IMR-90 (cell line): ENCODE measurements at regions not wholly inside any gene's neighbourhood (a gene's known extent, or its start where the extent isn't known, plus 50 kb on each side); places are given as distances from the start of the nearest gene placed in this dataset.
A peak's percentile ranks its signal among the peaks of the same experiment; 100 is the strongest.

Source experiments
- ATAC-seq: fragments of 200-7000 bp; cut with Tn5 transposase; 2 replicates; pipeline ENCODE4 v1.9.1; 2020; ENCODE audit warnings: low read depth, mild to moderate bottlenecking, moderate library complexity
- BruUV-seq: library from RNA; stranded (reverse); fragments of 400-500 nt; replicated peaks from 2 replicates; lab custom pipeline; 2021; lab: Mats Ljungman, UMichigan
- CTCF ChIA-PET: fragments of 300-600 bp; formaldehyde crosslinking; extraction: SDS; loops from one replicate; lab custom pipeline; 2021; ENCODE audit warnings: antibody characterized with exemption; lab: Yijun Ruan, JAX
- POLR2A ChIA-PET: fragments of 300-600 bp; sonication (Branson Sonifier 250); formaldehyde crosslinking; loops from one replicate; lab custom pipeline; 2022; ENCODE audit warnings: antibody characterized with exemption; ENCODE audit not compliant: unreplicated experiment; lab: Charles Lee
- DNase-seq: peaks from one replicate; pipeline ENCODE4 v3.0.0; 2013
- H2AFZ ChIP-seq: replicated peaks from 2 replicates; pipeline ENCODE3; 2013; ENCODE audit warnings: low read length, mild to moderate bottlenecking; ENCODE audit not compliant: poor library complexity
- H2AK5ac ChIP-seq: 2 replicates; pipeline ENCODE4 v1.6.1; 2013; ENCODE audit warnings: low read depth, low read length, inconsistent platforms
- H2AK9ac ChIP-seq: replicated peaks from 2 replicates; pipeline ENCODE3; 2013; ENCODE audit warnings: mild to moderate bottlenecking, low read depth, low read length, moderate library complexity; ENCODE audit not compliant: poor library complexity
- H2BK120ac ChIP-seq: 2 replicates; pipeline ENCODE4 v1.6.1; 2013; ENCODE audit warnings: low read depth, low read length, inconsistent platforms
- H2BK15ac ChIP-seq: 3 replicates; pipeline ENCODE4 v1.6.1; 2013; ENCODE audit warnings: low read depth, low read length, inconsistent platforms
- H2BK20ac ChIP-seq: 2 replicates; pipeline ENCODE4 v1.6.1; 2013; ENCODE audit warnings: low read depth, mild to moderate bottlenecking, inconsistent platforms, low read length, moderate library complexity
- H2BK5ac ChIP-seq: 2 replicates; pipeline ENCODE4 v1.6.1; 2013; ENCODE audit warnings: mild to moderate bottlenecking, low read depth, low read length, inconsistent platforms; ENCODE audit not compliant: poor library complexity, severe bottlenecking
- H3K14ac ChIP-seq: replicated peaks from 2 replicates; pipeline ENCODE4 v1.6.1; 2013; ENCODE audit warnings: low read depth, low read length, inconsistent platforms
- H3K18ac ChIP-seq: 2 replicates; pipeline ENCODE4 v1.6.1; 2013; ENCODE audit warnings: low read depth, low read length, control low read depth
- H3K23ac ChIP-seq: 2 replicates; pipeline ENCODE4 v1.6.1; 2013; ENCODE audit warnings: low read depth, low read length, inconsistent platforms
- H3K27ac ChIP-seq: 2 replicates; pipeline ENCODE4 v1.5.1; 2013; ENCODE audit warnings: mild to moderate bottlenecking, control low read depth, low read length; ENCODE audit not compliant: insufficient read depth
- H3K27me3 ChIP-seq: 2 replicates; pipeline ENCODE4 v1.6.1; 2013; ENCODE audit warnings: low read length; ENCODE audit not compliant: control insufficient read depth, insufficient read depth
- H3K36me3 ChIP-seq: 2 replicates; pipeline ENCODE4 v1.6.1; 2013; ENCODE audit warnings: low read length, mixed read lengths; ENCODE audit not compliant: control insufficient read depth, insufficient read depth
- H3K4ac ChIP-seq: 2 replicates; pipeline ENCODE4 v1.6.1; 2013; ENCODE audit warnings: low read depth, low read length, inconsistent platforms
- H3K4me1 ChIP-seq: 2 replicates; pipeline ENCODE4 v1.6.1; 2013; ENCODE audit warnings: low read length, mixed read lengths; ENCODE audit not compliant: control insufficient read depth, insufficient read depth
- H3K4me2 ChIP-seq: 2 replicates; pipeline ENCODE4 v1.6.1; 2013; ENCODE audit warnings: low read depth, mild to moderate bottlenecking, control low read depth, low read length, moderate library complexity
- H3K4me3 ChIP-seq: 2 replicates; pipeline ENCODE4 v1.5.1; 2013; ENCODE audit warnings: low read depth, mild to moderate bottlenecking, control low read depth, low read length, moderate library complexity; ENCODE audit not compliant: insufficient read depth
- H3K56ac ChIP-seq: 2 replicates; pipeline ENCODE4 v1.6.1; 2013; ENCODE audit warnings: low read length, inconsistent platforms; ENCODE audit not compliant: insufficient read depth; ENCODE audit errors: extremely low read depth
- H3K79me1 ChIP-seq, 2 experiments: 2 replicates each; pipeline ENCODE4 v1.6.1; 2013; ENCODE audit warnings: low read length in 2 of 2, inconsistent platforms in 1 of 2, low read depth in 1 of 2
- H3K9ac ChIP-seq: 2 replicates; pipeline ENCODE4 v1.6.1; 2013; ENCODE audit warnings: low read depth, low read length, control low read depth
- H3K9me1 ChIP-seq: 2 replicates; pipeline ENCODE4 v1.6.1; 2013; ENCODE audit warnings: low read length, inconsistent platforms; ENCODE audit not compliant: insufficient read depth
- H3K9me3 ChIP-seq: 2 replicates; pipeline ENCODE4 v1.6.1; 2013; ENCODE audit warnings: low read length; ENCODE audit not compliant: control insufficient read depth, insufficient read depth
- H4K20me1 ChIP-seq: 2 replicates; pipeline ENCODE4 v1.6.1; 2013; ENCODE audit warnings: low read length, inconsistent platforms; ENCODE audit not compliant: insufficient read depth
- H4K5ac ChIP-seq: 2 replicates; pipeline ENCODE4 v1.6.1; 2013; ENCODE audit warnings: mild to moderate bottlenecking, low read depth, low read length, control low read depth
- H4K8ac ChIP-seq, 2 experiments: 2 replicates each; pipeline ENCODE4 v1.6.1; 2013; ENCODE audit warnings: low read depth in 2 of 2, low read length in 2 of 2, control low read depth in 1 of 2, inconsistent platforms in 1 of 2
- H4K91ac ChIP-seq: 2 replicates; pipeline ENCODE4 v1.6.1; 2013; ENCODE audit warnings: low read depth, low read length, inconsistent platforms; ENCODE audit not compliant: insufficient read depth
- BHLHE40 ChIP-seq: fragments of 150-350 bp; IDR thresholded peaks from 2 replicates; pipeline ENCODE4 v1.6.1; 2016; ENCODE audit warnings: mild to moderate bottlenecking, low read depth, low read length
- CEBPB ChIP-seq: IDR thresholded peaks from 2 replicates; pipeline ENCODE4 v1.6.1; 2012; ENCODE audit warnings: low read depth, low read length, improper control_type of control experiment
- CHD1 ChIP-seq: IDR thresholded peaks from 2 replicates; pipeline ENCODE4 v1.6.1; 2012; ENCODE audit warnings: low read depth, low read length, improper control_type of control experiment
- CTCF ChIP-seq: conservative IDR thresholded peaks from 2 replicates; pipeline ENCODE4 v1.5.1; 2012; ENCODE audit warnings: mild to moderate bottlenecking, low read depth, low read length, improper control_type of control experiment
- FOS ChIP-seq: fragments of 150-350 bp; IDR thresholded peaks from 2 replicates; pipeline ENCODE4 v1.6.1; 2016; ENCODE audit warnings: low read depth, low read length
- MAFK ChIP-seq: IDR thresholded peaks from 2 replicates; pipeline ENCODE4 v1.6.1; 2012; ENCODE audit warnings: low read depth, low read length, improper control_type of control experiment
- MAZ ChIP-seq: IDR thresholded peaks from 2 replicates; pipeline ENCODE4 v1.6.1; 2012; ENCODE audit warnings: low read depth, mild to moderate bottlenecking, low read length, improper control_type of control experiment, moderate library complexity, borderline replicate concordance
- MXI1 ChIP-seq: IDR thresholded peaks from 2 replicates; pipeline ENCODE4 v1.6.1; 2012; ENCODE audit warnings: low read depth, mild to moderate bottlenecking, low read length, moderate library complexity, borderline replicate concordance
- NFE2L2 ChIP-seq: fragments of 150-350 bp; IDR thresholded peaks from 2 replicates; pipeline ENCODE4 v1.6.1; 2016; ENCODE audit warnings: low read depth, mild to moderate bottlenecking, low read length
- POLR2A ChIP-seq: IDR thresholded peaks from 2 replicates; pipeline ENCODE4 v1.6.1; 2012; ENCODE audit warnings: mild to moderate bottlenecking, low read depth, low read length
- RAD21 ChIP-seq: IDR thresholded peaks from 2 replicates; pipeline ENCODE4 v1.6.1; 2012; ENCODE audit warnings: low read length, improper control_type of control experiment
- RCOR1 ChIP-seq: IDR thresholded peaks from 2 replicates; pipeline ENCODE4 v1.6.1; 2012; ENCODE audit warnings: mild to moderate bottlenecking, low read length, improper control_type of control experiment; ENCODE audit not compliant: insufficient replicate concordance
- RFX5 ChIP-seq: IDR thresholded peaks from 2 replicates; pipeline ENCODE4 v1.8.0; 2012; ENCODE audit warnings: low read depth, mild to moderate bottlenecking, low read length, moderate library complexity
- SMC3 ChIP-seq: fragments of 150-350 bp; IDR thresholded peaks from 2 replicates; pipeline ENCODE4 v1.6.1; 2016; ENCODE audit warnings: low read depth, mild to moderate bottlenecking, antibody characterized with exemption, low read length, moderate library complexity
- whole genome bisulfite sequencing, 2 experiments: methylation state at CpG; one replicate each; pipeline versions ENCODE4 v1.1.5 to v1.1.7; 2013; ENCODE audit warnings: missing lambda C conversion rate in 2 of 2; ENCODE audit not compliant: insufficient read length in 1 of 2; ENCODE audit errors: extremely low coverage in 2 of 2; 5-methylcytosine and 5-hydroxymethylcytosine counted together
- dilution Hi-C: fragments of 300-500 bp; cut with HindIII; formaldehyde crosslinking; loops from one replicate; pipeline ENCODE4 v1.14.3; 2018; ENCODE audit warnings: low sequenced_read_pairs; ENCODE audit not compliant: unreplicated experiment
- in situ Hi-C: fragments of 300-500 bp; cut with MboI; formaldehyde crosslinking; loops from 3 replicates; pipeline ENCODE4 v1.14.3; 2019; ENCODE audit warnings: low sequenced_read_pairs, inconsistent platforms, mixed read lengths
- intact Hi-C: fragments of 100-400 bp; cut with micrococcal nuclease; formaldehyde crosslinking; loops from 2 replicates; pipeline ENCODE4 v1.10.0; 2022
- TF ChIP-seq, protein P1 (sequence below): fragments of 150-350 bp; IDR thresholded peaks from 2 replicates; pipeline ENCODE4 v1.6.1; 2017; ENCODE audit warnings: mild to moderate bottlenecking, antibody characterized with exemption, low read length, low read depth
- TF ChIP-seq, protein P2 (sequence below): fragments of 150-350 bp; IDR thresholded peaks from 2 replicates; pipeline ENCODE4 v1.6.1; 2016; ENCODE audit warnings: low read depth, mild to moderate bottlenecking, low read length, moderate library complexity, borderline replicate concordance

DNA sequence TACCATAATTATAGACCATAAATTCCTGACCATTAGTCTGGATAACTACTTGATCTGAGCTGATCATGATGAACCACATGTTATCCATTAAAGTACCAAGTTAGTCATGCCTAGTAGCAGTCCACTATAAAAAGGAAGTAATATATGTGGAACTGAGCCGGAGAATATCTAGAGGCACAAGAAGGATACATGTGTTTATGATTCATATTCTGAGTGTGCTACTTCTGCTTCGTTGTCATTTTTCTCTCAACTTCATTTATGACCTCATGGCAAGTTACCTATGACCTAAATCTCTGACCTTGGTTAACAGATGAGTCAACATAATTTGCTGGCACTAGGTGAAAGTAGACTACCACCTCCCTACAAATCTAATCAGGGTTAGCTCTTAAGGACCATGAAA is 56.5 kb upstream of the ANKRD17 start:
- no peaks in the 10 kb centered on the region for H4K20me1 ChIP-seq
- no peaks in the 10 kb centered on the region for H3K79me1 ChIP-seq
- H2BK20ac ChIP-seq: no peak overlapping the region
- CTCF ChIA-PET: interaction anchor here (0.6 to 0.7 kb wide), 2 partner anchors 18 to 117 kb away, joined by 3 to 4 read pairs; no protein-coding TSS in a partner anchor
- H3K4me1 ChIP-seq: no peaks in the 10 kb centered on the region
- H4K91ac ChIP-seq: no peak overlapping the region
- H3K9me3 ChIP-seq: peaks cover 6% of the 10 kb centered on the region; the same call in 1 of the 2 replicates
- no peak overlapping the region for H2AK5ac ChIP-seq
- no peak overlapping the region for H3K4me2 ChIP-seq
- H2AFZ ChIP-seq: no peak overlapping the region
- POLR2A ChIA-PET: no interaction called here
- no peaks in the 10 kb centered on the region for H3K9me1 ChIP-seq
- BruUV-seq: no TSS peak
- dilution Hi-C loops (no loop called here), in situ Hi-C loops (loop anchor here (25.0 kb wide), 1 partner anchor 797 kb away; no protein-coding TSS in a partner anchor), intact Hi-C loops (loop anchor here (10.0 kb wide), 1 partner anchor 610 kb away; no protein-coding TSS in a partner anchor)
- H4K5ac ChIP-seq: no peak overlapping the region
- H3K27me3 ChIP-seq: no peaks in the 10 kb centered on the region; the same call in 1 of the 2 replicates
- ATAC-seq: no peak
- no peak overlapping the region for H4K8ac ChIP-seq
- no peak overlapping the region for H3K14ac ChIP-seq
- H3K18ac ChIP-seq: no peak overlapping the region
- no peak overlapping the region for H3K23ac ChIP-seq
- no peak overlapping the region for H3K27ac ChIP-seq
- TF ChIP-seq BHLHE40 (no peak), MAZ (no peak), MAFK (no peak), CTCF (no peak), CHD1 (no peak), NFE2L2 (no peak), SMC3 (no peak), CEBPB (no peak), RAD21 (no peak), FOS (no peak), MXI1 (no peak), RCOR1 (no peak), POLR2A (no peak), RFX5 (no peak)
- TF ChIP-seq, protein P1, sequence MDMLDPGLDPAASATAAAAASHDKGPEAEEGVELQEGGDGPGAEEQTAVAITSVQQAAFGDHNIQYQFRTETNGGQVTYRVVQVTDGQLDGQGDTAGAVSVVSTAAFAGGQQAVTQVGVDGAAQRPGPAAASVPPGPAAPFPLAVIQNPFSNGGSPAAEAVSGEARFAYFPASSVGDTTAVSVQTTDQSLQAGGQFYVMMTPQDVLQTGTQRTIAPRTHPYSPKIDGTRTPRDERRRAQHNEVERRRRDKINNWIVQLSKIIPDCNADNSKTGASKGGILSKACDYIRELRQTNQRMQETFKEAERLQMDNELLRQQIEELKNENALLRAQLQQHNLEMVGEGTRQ: no peak
- TF ChIP-seq, protein P2, sequence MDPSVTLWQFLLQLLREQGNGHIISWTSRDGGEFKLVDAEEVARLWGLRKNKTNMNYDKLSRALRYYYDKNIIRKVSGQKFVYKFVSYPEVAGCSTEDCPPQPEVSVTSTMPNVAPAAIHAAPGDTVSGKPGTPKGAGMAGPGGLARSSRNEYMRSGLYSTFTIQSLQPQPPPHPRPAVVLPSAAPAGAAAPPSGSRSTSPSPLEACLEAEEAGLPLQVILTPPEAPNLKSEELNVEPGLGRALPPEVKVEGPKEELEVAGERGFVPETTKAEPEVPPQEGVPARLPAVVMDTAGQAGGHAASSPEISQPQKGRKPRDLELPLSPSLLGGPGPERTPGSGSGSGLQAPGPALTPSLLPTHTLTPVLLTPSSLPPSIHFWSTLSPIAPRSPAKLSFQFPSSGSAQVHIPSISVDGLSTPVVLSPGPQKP: no peak
- H3K36me3 ChIP-seq: no peaks in the 10 kb centered on the region
- no peak overlapping the region for H2BK5ac ChIP-seq
- no CpG with 5 or more reads among the region's 2 CpGs for WGBS, 2 experiments
- DNase-seq: peak; percentile 70
- H2BK120ac ChIP-seq: no peak overlapping the region
- no peak overlapping the region for H3K4me3 ChIP-seq
- H3K4ac ChIP-seq: no peak overlapping the region
- no peak overlapping the region for H2AK9ac ChIP-seq
- H2BK15ac ChIP-seq: no peak overlapping the region
- H3K9ac ChIP-seq: no peak overlapping the region
- no peak overlapping the region for H3K56ac ChIP-seq
